CD4-positive, alpha-beta T cell treated with Interleukin-6 for 4 hours (primary cell): ENCODE measurements at regions not wholly inside any gene's neighbourhood (a gene's known extent, or its start where the extent isn't known, plus 50 kb on each side); places are given as distances from the start of the nearest gene placed in this dataset.

Source experiments
- DNase-seq: peaks from one replicate; pipeline ENCODE4 v3.0.0-alpha.2; 2020; ENCODE audit warnings: mixed read lengths

DNA sequence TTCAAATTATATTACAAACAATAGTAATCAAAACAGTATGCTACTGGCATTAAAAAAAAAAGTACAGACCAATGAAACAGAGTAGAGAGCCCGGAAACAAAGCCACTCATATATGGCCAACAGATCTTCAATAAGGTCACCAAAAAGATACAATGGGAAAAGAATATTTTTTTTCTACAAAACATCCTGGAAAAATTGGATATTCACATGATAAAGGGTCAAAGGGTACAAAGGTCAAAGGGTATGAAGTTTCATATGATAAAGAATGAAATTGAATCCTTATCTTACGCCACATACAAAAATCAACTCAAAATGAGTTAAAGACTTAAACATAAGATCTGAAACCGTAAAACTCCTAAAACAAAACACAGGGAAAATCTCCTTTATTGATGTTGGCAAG is 168.5 kb upstream of the PELI2 start:
- DNase-seq, result no peak

GRCh38 chr14:55950135-55950534 is 168.1 kb upstream of the PELI2 start:
- no peak for DNase-seq

DNA sequence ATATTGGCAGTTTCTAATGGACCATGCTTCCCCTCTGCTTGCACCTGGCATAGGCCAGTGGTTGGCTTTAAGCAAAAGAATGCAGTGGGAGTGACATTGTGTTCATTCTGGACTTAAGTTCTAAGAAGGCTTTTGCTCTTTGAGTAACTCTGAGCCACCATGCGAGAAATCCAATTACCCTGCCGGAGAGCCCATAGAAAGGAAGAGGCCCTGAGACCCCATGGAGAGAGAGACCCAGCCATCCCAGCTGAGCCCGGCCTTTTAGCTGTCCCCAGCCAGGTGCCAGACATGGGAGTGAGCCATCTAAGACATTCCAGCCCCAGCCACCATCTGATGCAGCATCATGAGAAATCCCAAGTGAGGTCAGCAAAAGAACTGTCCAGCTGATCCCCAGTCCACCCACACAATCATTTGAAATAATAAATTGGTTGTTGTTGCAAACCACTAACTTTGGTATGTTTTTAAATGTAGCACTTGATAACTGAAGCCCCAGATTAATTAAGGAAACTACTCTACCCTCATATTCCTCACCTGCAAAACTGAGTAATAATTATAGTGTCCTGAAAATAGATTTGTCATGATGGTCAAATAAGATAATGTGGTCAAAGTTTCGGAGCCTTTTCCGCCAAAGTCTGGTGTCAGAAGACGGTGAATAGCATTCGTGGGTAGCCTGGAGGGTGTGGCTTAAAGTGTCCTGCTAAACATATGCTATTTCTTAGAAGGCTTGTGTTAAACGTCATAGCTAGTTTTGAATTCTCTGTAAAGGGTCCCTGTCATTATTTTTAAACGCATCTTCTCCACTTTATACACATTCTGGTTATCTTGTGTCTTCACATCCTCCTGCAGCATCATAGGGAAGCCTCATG is 166.6 kb upstream of the PELI2 start:
- DNase-seq, result no peak

DNA sequence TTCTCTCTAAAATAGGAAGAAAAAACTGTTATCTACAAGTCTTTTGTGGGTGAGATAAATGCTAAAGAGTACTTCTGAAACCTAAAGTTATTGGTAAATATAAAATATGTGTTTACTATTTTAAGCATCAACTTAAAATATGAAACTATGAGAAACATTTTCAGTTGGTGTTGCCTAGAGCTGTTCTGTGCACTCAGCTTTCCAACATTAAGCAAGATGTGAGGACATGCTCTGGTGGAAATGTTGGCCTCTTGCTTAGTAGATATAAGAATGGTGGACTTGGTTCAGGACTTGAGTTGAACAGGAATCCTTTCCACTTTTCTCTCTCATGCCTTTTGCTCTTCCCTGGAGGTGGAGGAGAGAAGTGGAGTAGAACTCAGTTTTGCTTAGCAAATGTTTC is 164.1 kb upstream of the PELI2 start:
- no peak for DNase-seq

DNA sequence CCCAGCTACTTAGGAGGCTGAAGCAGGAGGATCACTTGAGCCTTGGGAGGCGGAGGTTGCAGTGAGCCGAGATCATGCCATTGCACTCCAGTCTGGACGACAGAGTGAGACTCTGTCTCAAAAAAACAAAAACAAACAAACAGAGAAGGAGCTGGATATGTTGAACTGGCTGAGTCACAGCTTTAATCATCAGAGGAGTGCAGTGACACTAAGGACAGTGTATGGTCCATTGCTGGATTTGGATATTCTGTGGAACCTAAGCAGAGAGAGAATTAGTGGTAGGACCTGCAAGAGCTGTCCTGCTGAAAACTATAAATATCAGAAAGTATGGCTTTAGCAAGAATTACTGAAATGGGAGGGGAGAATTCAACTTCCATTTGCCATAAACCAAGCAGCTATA is 163.0 kb upstream of the PELI2 start:
- no peak for DNase-seq

DNA sequence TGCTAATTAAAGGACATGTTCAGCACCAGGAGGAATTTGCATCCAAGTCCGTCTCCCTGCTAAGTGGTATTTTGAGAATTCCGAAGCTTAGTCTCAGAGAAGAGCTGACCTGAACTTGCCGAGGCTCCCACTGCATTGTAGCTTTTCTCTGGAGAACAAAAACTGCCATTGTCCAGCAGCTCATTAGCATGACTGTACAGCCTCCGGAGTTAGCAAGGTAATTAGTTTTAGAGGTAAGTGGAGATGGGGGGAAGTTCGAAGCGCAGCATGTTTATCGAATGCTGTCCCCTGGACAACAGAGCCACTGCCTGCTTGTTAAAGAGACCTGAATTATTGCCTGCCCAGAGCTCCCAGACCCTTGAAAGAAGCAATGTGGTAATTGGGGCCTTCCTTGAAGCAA is 160.3 kb upstream of the PELI2 start:
- DNase-seq, result no peak

- no peak for DNase-seq
Measured at GRCh38 chr14:55963295-55963694, 154.9 kb upstream of the PELI2 start.

- no peak for DNase-seq
Measured at GRCh38 chr14:55964091-55964490, 154.1 kb upstream of the PELI2 start.

DNA sequence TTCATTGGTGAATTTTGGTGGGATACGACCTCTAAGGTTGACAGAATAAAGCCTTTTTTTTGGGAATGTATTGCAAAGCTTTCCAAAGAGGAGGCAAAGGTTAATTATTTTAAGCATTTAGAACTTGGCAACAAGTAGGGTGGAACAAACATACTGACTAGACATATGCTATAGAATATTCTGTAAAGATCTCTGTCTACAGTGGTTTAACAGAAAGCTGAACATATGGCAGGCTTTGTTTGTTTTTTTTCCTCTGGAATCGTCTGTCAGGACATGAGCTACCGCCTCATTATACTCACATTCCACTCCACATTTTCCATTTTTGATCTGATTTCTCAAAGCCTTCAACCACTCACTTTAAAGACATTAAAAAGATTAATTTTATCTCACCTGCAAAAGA is 153.4 kb upstream of the PELI2 start:
- no peak for DNase-seq

DNA sequence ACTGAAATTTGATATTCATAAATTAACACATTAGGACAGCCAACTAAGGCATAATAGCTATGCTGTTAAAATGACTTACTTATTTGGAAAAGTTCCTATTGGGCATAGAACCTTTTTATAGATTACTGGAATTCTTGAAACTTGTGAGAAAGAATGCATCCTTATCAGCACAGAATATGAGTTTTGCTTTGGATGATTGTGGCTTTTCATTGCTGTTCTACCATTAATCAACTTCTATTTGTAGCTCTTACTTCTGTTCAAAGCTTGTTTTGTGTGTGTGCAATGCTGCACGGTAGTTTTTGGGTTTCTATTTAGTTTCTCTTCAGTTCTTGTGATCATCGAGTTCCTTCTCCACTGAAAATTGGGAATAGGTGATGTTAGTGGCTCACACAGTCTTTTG is 152.4 kb upstream of the PELI2 start:
- no peak for DNase-seq

DNA sequence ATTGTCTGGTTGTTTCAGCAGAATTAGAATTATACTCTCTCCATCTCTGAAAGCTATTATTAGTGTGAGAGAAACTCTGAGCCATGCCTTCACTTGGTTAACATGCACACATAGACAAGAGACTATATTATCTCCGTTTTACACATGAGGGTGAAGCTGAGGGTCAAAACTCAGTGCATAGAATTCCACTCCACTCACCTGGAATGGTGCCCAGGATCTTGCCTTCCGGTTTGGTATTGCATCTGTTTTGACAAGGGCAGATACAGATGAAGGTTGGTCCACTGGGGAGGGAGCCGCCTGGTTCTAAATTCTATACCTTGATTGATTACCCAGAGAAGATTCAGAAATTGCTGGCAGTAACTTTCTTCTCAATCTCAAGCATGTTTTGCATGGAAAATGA is 149.5 kb upstream of the PELI2 start:
- DNase-seq, result no peak

- no peak for DNase-seq
Measured at GRCh38 chr14:55973285-55973800, 144.9 kb upstream of the PELI2 start.

DNA sequence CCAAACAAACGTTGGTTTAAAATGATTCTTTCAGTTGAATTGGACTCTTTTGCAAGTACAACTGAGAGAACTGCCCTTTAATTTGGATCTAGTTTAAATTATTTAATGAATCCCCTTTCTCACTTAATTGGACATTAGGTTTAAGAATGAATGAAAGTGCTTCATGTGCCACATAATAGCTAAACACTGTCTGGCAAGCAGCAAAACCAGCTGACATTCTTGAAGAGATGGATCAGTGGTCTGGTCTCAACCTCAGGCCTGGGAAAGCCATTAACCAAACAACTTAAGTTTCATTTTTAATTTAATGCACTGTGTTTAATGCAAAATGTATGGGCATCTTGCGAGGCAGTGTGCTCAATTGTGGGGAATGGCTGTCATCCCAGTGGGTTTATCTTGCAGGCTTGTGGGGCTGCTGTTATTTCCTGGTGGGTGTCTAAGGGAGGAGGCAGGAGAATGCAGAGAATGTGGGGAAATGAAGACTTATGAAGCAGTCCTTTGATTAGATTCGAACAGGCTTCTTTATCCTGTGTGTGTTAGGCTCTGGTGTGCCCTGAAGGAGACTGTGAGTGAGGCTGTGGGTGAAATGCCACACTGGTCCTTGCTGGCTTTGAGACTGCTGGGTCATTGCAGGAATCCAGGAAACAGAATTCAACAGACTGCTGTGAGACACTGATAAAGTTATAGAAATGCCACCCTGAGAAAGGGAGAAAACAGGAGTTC is 144.1 kb upstream of the PELI2 start:
- no peak for DNase-seq

GRCh38 chr14:55975281-55975910 is 142.8 kb upstream of the PELI2 start:
- DNase-seq, result no peak

- no peak for DNase-seq
Measured at GRCh38 chr14:55976219-55976618, 142.0 kb upstream of the PELI2 start.

- no peak for DNase-seq
Measured at GRCh38 chr14:55976655-55977054, 141.6 kb upstream of the PELI2 start.

DNA sequence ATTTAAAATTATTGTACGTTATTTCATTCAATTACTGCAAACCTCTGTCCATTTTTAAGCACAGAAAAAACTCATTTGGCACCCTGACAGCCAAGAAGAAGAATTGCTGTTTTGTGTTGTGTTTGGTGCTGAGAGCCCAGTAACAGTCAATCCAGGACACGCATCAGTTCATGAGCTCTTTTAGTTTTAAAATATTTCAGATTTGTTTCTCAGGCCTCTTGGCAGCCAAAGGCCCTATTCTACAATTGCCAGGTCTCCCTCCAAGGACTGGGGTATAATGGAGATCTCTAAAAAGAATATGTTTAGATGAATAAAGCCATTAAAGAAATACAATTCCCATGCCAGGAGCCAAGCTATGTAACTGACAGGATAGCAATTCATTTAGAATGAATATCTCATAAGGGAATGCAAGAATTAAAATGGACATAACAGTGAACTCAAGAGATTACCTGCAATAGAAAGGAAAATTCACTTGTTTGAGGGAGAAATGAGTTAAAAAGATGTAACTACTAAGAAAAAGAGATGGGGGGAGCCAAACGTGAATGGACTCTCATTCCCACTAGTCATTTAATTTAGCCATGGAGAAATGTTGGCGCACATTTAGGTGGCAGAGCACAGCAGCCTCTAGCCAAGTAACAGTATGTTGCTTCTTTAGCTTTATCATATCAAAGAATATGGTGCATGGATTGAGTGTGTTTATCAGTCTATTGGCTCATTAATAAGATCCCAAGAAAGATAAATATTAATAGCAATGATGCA is 140.6 kb upstream of the PELI2 start:
- no peak for DNase-seq

DNA sequence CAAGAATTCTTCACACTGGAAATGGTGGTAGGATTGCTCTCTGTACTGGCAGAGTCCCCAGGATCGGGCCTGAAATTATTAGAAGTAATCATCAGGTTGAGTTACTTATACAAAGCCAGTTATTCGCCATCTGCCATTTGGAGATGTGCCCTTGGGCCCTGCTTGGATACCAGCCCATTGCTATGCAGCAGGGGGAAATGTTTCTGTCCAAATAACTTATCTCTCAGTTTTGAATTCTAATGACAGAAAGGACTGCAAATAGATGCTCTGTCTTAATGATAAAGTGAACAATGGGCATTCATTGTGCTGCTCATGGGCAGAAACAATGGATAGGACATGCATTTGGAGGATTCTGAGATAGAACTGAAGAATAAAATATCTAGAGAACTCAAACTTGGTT is 139.1 kb upstream of the PELI2 start:
- no peak for DNase-seq

- DNase-seq, result no peak
Measured at GRCh38 chr14:55979781-55980180, 138.4 kb upstream of the PELI2 start.

- no peak for DNase-seq
Measured at GRCh38 chr14:55980970-55981369, 137.2 kb upstream of the PELI2 start.

DNA sequence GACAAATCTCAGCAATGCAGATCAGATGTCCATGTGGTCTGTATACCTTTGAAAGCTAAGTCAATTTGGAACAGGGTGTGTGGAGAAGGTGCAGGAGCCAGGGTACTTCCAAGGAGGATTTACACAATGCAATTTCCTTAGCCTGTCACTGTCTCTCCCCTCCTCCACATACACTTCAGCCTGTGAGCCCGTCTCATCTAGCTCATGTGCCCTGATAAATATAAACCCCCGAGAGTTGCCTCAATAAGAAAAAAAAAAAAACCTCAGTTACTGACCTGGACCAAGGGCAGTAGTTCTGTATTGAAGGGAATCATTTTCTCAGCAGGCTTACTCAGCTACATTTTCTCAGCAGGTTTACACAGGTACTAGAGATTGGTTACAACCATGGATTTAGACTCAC is 132.1 kb upstream of the PELI2 start:
- DNase-seq, result no peak

- DNase-seq, result no peak
Measured at GRCh38 chr14:56000846-56001245, 117.4 kb upstream of the PELI2 start.

DNA sequence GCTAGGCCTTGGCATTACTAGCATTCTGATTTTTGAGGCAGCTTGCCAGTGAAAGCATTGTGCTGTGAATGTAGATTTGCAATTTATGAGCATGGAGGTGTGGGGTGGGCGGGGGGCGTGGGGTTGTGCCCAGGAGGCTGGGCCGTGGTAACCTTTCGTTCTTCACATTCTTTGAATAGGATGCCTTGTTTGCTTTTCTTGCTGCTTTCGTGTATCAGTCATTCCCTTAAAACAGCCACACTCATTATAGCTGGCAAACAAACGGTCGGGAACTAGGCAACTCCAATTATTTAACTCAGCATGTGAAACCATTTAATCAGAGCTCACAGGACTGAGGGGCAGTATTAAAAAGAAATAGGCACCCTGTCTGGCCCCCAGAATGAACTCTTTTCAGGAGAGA is 115.9 kb upstream of the PELI2 start:
- no peak for DNase-seq
